CD4-positive, alpha-beta T cell treated with Interleukin-2 at 100 ng/mL for 4 hours (primary cell): ENCODE measurements at regions not wholly inside any gene's neighbourhood (a gene's known extent, or its start where the extent isn't known, plus 50 kb on each side); places are given as distances from the start of the nearest gene placed in this dataset.
A peak's percentile ranks its signal among the peaks of the same experiment; 100 is the strongest.
"Not testable (repeated sequence)": the region's sequence is repeated elsewhere in the genome, so short reads cannot be mapped to it uniquely, and the experiment has no call there.

Experiments used
- DNase-seq: peaks from one replicate; pipeline ENCODE4 v3.0.0-alpha.2; 2020; ENCODE audit warnings: low spot score

- DNase-seq, result no peak
Measured at GRCh38 chr10:108597657-108598319, 1325.5 kb downstream of the XPNPEP1 start.

- no peak for DNase-seq
Measured at GRCh38 chr10:108597031-108597430, 1326.3 kb downstream of the XPNPEP1 start.

GRCh38 chr10:108592956-108593355 lies 1330.4 kb downstream of the XPNPEP1 start:
- no peak for DNase-seq

GRCh38 chr10:108591417-108591816 lies 1331.9 kb downstream of the XPNPEP1 start:
- no peak for DNase-seq

- no peak for DNase-seq
Measured at GRCh38 chr10:108586424-108586823, 1336.9 kb downstream of the XPNPEP1 start.

GRCh38 chr10:108583877-108584276 lies 1339.4 kb downstream of the XPNPEP1 start:
- DNase-seq, result no peak

GRCh38 chr10:108582888-108583287 lies 1340.4 kb downstream of the XPNPEP1 start:
- no peak for DNase-seq

- no peak for DNase-seq
Measured at GRCh38 chr10:108582387-108582786, 1340.9 kb downstream of the XPNPEP1 start.

GRCh38 chr10:108578258-108578657 lies 1345.1 kb downstream of the XPNPEP1 start:
- no peak for DNase-seq

- no peak for DNase-seq
Measured at GRCh38 chr10:108574233-108574632, 1349.1 kb downstream of the XPNPEP1 start.

- no peak for DNase-seq
Measured at GRCh38 chr10:108568824-108569223, 1354.5 kb downstream of the XPNPEP1 start.

GRCh38 chr10:108567899-108568752 lies 1355.2 kb downstream of the XPNPEP1 start:
- DNase-seq, result no peak

- DNase-seq, result no peak
Measured at GRCh38 chr10:108566316-108567107, 1356.8 kb downstream of the XPNPEP1 start.

GRCh38 chr10:108562105-108562504 lies 1361.2 kb downstream of the XPNPEP1 start:
- DNase-seq, result no peak

GRCh38 chr10:108561649-108562048 lies 1361.7 kb downstream of the XPNPEP1 start:
- DNase-seq, result no peak

GRCh38 chr10:108560488-108560887 lies 1362.8 kb downstream of the XPNPEP1 start:
- no peak for DNase-seq

GRCh38 chr10:108556186-108556585 lies 1367.1 kb downstream of the XPNPEP1 start:
- no peak for DNase-seq

- no peak for DNase-seq
Measured at GRCh38 chr10:108545921-108546320, 1377.4 kb downstream of the XPNPEP1 start.

GRCh38 chr10:108544500-108545120 lies 1378.7 kb downstream of the XPNPEP1 start:
- peak; percentile 16 for DNase-seq

- DNase-seq, result not testable (repeated sequence)
Measured at GRCh38 chr10:108533551-108533950, 1369.0 kb upstream of the SORCS1 start.

GRCh38 chr10:108523016-108523800 lies 1358.7 kb upstream of the SORCS1 start:
- no peak for DNase-seq
